DOHH2 (cell line): ENCODE measurements at regions not wholly inside any gene's neighbourhood (a gene's known extent, or its start where the extent isn't known, plus 50 kb on each side); places are given as distances from the start of the nearest gene placed in this dataset.

Experiments used
- H3F3A ChIP-seq: fragments of 200-600 bp; sonication (generic), shearing (Covaris generic); 2 replicates; pipeline ENCODE4 v1.6.0; 2016; ENCODE audit warnings: antibody characterized with exemption, mild to moderate bottlenecking; ENCODE audit not compliant: control insufficient read depth, insufficient read depth
- H3K27ac ChIP-seq: fragments of 200-600 bp; sonication (generic); 2 replicates; pipeline ENCODE4 v1.5.1; 2014; ENCODE audit warnings: low read depth, mild to moderate bottlenecking, low read length, moderate library complexity
- H3K27me3 ChIP-seq: fragments of 200-600 bp; sonication (generic); 2 replicates; pipeline ENCODE4 v1.6.1; 2014; ENCODE audit warnings: mild to moderate bottlenecking, low read length, mixed read lengths; ENCODE audit not compliant: control insufficient read depth
- H3K36me3 ChIP-seq: fragments of 200-600 bp; sonication (generic); 2 replicates; pipeline ENCODE4 v1.6.1; 2014; ENCODE audit warnings: mild to moderate bottlenecking, low read length, moderate library complexity, mixed read lengths; ENCODE audit not compliant: control insufficient read depth
- H3K4me1 ChIP-seq: fragments of 200-600 bp; sonication (generic); 2 replicates; pipeline ENCODE4 v1.6.1; 2014; ENCODE audit warnings: mild to moderate bottlenecking, low read length, mixed read lengths; ENCODE audit not compliant: control insufficient read depth
- H3K4me2 ChIP-seq: fragments of 200-600 bp; sonication (generic); 2 replicates; pipeline ENCODE4 v1.6.0; 2014; ENCODE audit warnings: mild to moderate bottlenecking, low read length, moderate library complexity
- H3K4me3 ChIP-seq: fragments of 200-600 bp; sonication (generic); 2 replicates; pipeline ENCODE4 v1.5.1; 2014; ENCODE audit warnings: mild to moderate bottlenecking, low read length, mixed read lengths
- H3K79me2 ChIP-seq: fragments of 200-600 bp; sonication (generic); 2 replicates; pipeline ENCODE4 v1.6.1; 2014; ENCODE audit warnings: mild to moderate bottlenecking, low read length, mixed read lengths; ENCODE audit not compliant: control insufficient read depth
- H3K9me2 ChIP-seq: fragments of 200-600 bp; sonication (generic); replicated peaks from 2 replicates; pipeline ENCODE4 v1.6.1; 2014; ENCODE audit warnings: mild to moderate bottlenecking, low read length, mixed read lengths; ENCODE audit not compliant: control insufficient read depth
- H3K9me3 ChIP-seq: fragments of 200-600 bp; sonication (generic); 2 replicates; pipeline ENCODE4 v1.6.1; 2014; ENCODE audit warnings: antibody characterized with exemption, low read length, mixed read lengths; ENCODE audit not compliant: control insufficient read depth, insufficient read depth
- H4K20me1 ChIP-seq: fragments of 200-600 bp; sonication (generic); 2 replicates; pipeline ENCODE4 v1.6.0; 2014; ENCODE audit warnings: low read depth, mild to moderate bottlenecking, antibody characterized with exemption, low read length, moderate library complexity; ENCODE audit not compliant: control insufficient read depth, insufficient read depth
- EZH2phosphoT487 ChIP-seq: fragments of 200-600 bp; sonication (generic); IDR thresholded peaks from 2 replicates; pipeline ENCODE4 v1.6.1; 2017; ENCODE audit warnings: borderline replicate concordance, mild to moderate bottlenecking, antibody characterized with exemption, low read length, moderate library complexity, mixed read lengths
- TF ChIP-seq, protein P1 (sequence below): fragments of 200-600 bp; sonication (generic); IDR thresholded peaks from one replicate; pipeline ENCODE4 v1.5.1; 2014; ENCODE audit warnings: antibody characterized with exemption, mild to moderate bottlenecking, low read depth, low read length; ENCODE audit not compliant: poor library complexity, severe bottlenecking

DNA sequence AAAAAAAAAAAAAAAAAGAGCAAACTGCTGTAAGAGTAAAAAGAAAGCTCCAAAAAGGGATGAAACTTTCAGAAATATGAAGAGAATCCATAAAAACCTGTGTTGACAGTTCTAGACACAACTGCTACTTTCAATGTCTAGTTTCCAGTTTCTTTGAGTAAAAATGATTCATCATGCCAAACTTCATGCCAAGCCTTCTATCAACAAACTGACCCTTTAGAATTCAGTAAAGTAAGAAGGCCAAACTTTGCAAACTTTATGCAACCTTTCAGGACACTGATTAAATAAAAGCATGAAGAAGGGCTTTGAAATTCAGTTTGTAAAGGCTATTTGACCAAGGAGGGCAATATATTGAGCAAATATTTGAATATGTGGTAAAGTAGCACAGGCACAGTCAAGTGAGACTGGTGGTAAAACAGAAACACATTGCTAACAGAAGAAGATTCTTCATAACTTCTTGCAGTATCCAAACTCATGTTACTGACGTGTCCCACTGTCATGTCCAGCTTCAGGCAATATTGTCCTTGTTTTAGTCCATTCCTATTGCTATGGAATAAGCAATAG is 56.3 kb upstream of the CFAP20DC start:
- Histone ChIP-seq H3K4me3 (no peak overlapping the region), H3K27me3 (no peaks in the 10 kb centered on the region), H3K36me3 (no peaks in the 10 kb centered on the region), H3K79me2 (no peaks in the 10 kb centered on the region), H3K4me2 (no peak overlapping the region), H3K27ac (no peak overlapping the region), H3F3A (no peaks in the 10 kb centered on the region), H4K20me1 (no peaks in the 10 kb centered on the region), H3K9me3 (no peaks in the 10 kb centered on the region), H3K4me1 (peaks cover 3% of the 10 kb centered on the region; the same call in 1 of the 2 replicates), H3K9me2 (no peaks in the 10 kb centered on the region)
- TF ChIP-seq, protein P1, sequence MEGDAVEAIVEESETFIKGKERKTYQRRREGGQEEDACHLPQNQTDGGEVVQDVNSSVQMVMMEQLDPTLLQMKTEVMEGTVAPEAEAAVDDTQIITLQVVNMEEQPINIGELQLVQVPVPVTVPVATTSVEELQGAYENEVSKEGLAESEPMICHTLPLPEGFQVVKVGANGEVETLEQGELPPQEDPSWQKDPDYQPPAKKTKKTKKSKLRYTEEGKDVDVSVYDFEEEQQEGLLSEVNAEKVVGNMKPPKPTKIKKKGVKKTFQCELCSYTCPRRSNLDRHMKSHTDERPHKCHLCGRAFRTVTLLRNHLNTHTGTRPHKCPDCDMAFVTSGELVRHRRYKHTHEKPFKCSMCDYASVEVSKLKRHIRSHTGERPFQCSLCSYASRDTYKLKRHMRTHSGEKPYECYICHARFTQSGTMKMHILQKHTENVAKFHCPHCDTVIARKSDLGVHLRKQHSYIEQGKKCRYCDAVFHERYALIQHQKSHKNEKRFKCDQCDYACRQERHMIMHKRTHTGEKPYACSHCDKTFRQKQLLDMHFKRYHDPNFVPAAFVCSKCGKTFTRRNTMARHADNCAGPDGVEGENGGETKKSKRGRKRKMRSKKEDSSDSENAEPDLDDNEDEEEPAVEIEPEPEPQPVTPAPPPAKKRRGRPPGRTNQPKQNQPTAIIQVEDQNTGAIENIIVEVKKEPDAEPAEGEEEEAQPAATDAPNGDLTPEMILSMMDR: no peak
- TF ChIP-seq EZH2phosphoT487: no peak

DNA sequence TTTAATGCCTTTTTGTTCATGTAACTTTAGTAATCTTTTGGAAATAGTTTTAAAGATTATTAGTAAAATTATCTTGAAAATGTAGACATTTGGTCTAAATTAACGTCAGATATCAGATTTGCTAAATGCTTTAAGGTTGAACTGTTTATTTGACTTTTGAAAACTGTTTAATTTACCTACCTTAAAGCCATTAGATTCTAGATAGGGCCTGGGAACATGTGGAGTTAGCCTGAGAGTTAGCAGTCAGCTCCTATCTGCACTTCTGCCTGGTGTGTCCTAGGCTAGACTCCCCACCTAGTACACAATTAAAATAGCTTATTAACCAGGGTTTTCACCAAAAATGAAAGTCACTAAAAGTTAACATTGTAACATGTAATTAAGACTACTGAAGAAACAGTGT is 53.7 kb upstream of the CFAP20DC start:
- peaks cover 3% of the 10 kb centered on the region; the same call in 1 of the 2 replicates for H3K4me1 ChIP-seq
- no peak overlapping the region for H3K27ac ChIP-seq
- no peaks in the 10 kb centered on the region for H3K79me2 ChIP-seq
- TF ChIP-seq, protein P1: no peak
- no peak for TF ChIP-seq EZH2phosphoT487
- H3K36me3 ChIP-seq: no peaks in the 10 kb centered on the region
- no peak overlapping the region for H3K4me2 ChIP-seq
- H3F3A ChIP-seq: no peaks in the 10 kb centered on the region
- H3K27me3 ChIP-seq: no peaks in the 10 kb centered on the region
- no peaks in the 10 kb centered on the region for H3K9me3 ChIP-seq
- H3K4me3 ChIP-seq: no peak overlapping the region
- H3K9me2 ChIP-seq: no peaks in the 10 kb centered on the region
- H4K20me1 ChIP-seq: no peaks in the 10 kb centered on the region

DNA sequence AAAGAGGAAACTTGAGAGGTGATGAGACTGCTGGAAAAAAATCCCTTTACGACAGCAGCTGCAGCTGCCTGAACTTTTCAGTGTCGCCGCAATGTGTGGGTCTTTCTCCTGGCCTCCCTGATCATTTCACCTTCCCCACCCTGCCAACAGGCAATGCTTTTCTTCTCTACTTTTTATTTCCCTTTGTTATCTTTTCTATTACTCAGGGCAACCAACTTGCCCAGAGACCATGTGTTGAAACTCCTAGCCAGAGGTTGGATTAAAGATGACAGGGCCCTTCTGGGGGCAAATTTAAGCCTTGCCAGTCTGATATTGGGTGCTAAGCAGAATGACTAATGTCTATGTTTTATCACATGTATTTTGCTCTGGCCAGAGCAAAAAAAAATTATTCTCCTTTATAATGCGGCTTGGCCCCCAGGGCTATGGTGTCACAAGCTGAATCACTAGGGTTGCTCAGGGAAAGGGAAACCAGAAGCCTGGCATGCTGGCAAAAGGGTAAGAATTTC is 51.5 kb upstream of the CFAP20DC start:
- H3F3A ChIP-seq: no peaks in the 10 kb centered on the region
- H3K4me1 ChIP-seq: no peaks in the 10 kb centered on the region
- H3K36me3 ChIP-seq: no peaks in the 10 kb centered on the region
- H4K20me1 ChIP-seq: no peaks in the 10 kb centered on the region
- no peak overlapping the region for H3K27ac ChIP-seq
- H3K9me2 ChIP-seq: no peaks in the 10 kb centered on the region
- TF ChIP-seq, protein P1: no peak
- TF ChIP-seq EZH2phosphoT487: no peak
- H3K4me3 ChIP-seq: no peak overlapping the region
- H3K27me3 ChIP-seq: no peaks in the 10 kb centered on the region
- no peaks in the 10 kb centered on the region for H3K9me3 ChIP-seq
- no peak overlapping the region for H3K4me2 ChIP-seq
- no peaks in the 10 kb centered on the region for H3K79me2 ChIP-seq
